Neural cell (in vitro differentiated cells): ENCODE measurements at regions not wholly inside any gene's neighbourhood (a gene's known extent, or its start where the extent isn't known, plus 50 kb on each side); places are given as distances from the start of the nearest gene placed in this dataset.

Experiments
- H2AFZ ChIP-seq: fragments of 200-600, 300-800 bp; sonication (generic), shearing (Covaris generic); 2 replicates; pipeline ENCODE4 v1.6.0; 2014; ENCODE audit warnings: low read depth, mild to moderate bottlenecking, antibody characterized with exemption, low read length, moderate library complexity
- H3F3A ChIP-seq: fragments of 200-600 bp; shearing (Covaris generic); 2 replicates; pipeline ENCODE4 v1.6.1; 2016; ENCODE audit warnings: mild to moderate bottlenecking, moderate library complexity, mixed read lengths, antibody characterized with exemption, low read length; ENCODE audit not compliant: insufficient read depth, poor library complexity, severe bottlenecking
- H3K27ac ChIP-seq: fragments of 200-600, 300-800 bp; sonication (generic), shearing (Covaris generic); 2 replicates; pipeline ENCODE4 v1.5.1; 2014; ENCODE audit warnings: mild to moderate bottlenecking, low read length, moderate library complexity
- H3K27me3 ChIP-seq: fragments of 300-800, 200-600 bp; sonication (generic), shearing (Covaris generic); 2 replicates; pipeline ENCODE4 v1.6.0; 2014; ENCODE audit warnings: mild to moderate bottlenecking, low read depth, low read length, moderate library complexity; ENCODE audit not compliant: insufficient read depth
- H3K36me3 ChIP-seq: fragments of 300-800, 200-600 bp; sonication (generic), shearing (Covaris generic); 2 replicates; pipeline ENCODE4 v1.5.1; 2014; ENCODE audit warnings: mild to moderate bottlenecking, antibody characterized with exemption, low read length, moderate library complexity; ENCODE audit not compliant: insufficient read depth
- H3K4me2 ChIP-seq: fragments of 300-800, 200-600 bp; sonication (generic), shearing (Covaris generic); 2 replicates; pipeline ENCODE4 v1.6.0; 2014; ENCODE audit warnings: mild to moderate bottlenecking, low read length
- H3K4me3 ChIP-seq: fragments of 300-800, 200-600 bp; sonication (generic), shearing (Covaris generic); 2 replicates; pipeline ENCODE4 v1.5.1; 2014; ENCODE audit warnings: mild to moderate bottlenecking, low read length, moderate library complexity
- H3K79me2 ChIP-seq: fragments of 200-600 bp; shearing (Covaris generic); replicated peaks from 2 replicates; pipeline ENCODE4 v1.6.0; 2014; ENCODE audit warnings: mild to moderate bottlenecking, low read length, moderate library complexity; ENCODE audit not compliant: insufficient read depth
- H3K9ac ChIP-seq: fragments of 300-800, 200-600 bp; sonication (generic), shearing (Covaris generic); 2 replicates; pipeline ENCODE4 v1.6.1; 2016; ENCODE audit warnings: mild to moderate bottlenecking, low read length, mixed read lengths
- H3K9me2 ChIP-seq: fragments of 200-600 bp; shearing (Covaris generic); 2 replicates; pipeline ENCODE4 v1.6.1; 2016; ENCODE audit warnings: mild to moderate bottlenecking, low read length, mixed read lengths; ENCODE audit not compliant: insufficient read depth
- H3K9me3 ChIP-seq: fragments of 200-600, 300-800 bp; sonication (generic), shearing (Covaris generic); 2 replicates; pipeline ENCODE4 v1.6.1; 2016; ENCODE audit warnings: mild to moderate bottlenecking, mixed run types, low read length, moderate library complexity, mixed read lengths
- H4K20me1 ChIP-seq: fragments of 200-600 bp; shearing (Covaris generic); 2 replicates; pipeline ENCODE4 v1.6.1; 2016; ENCODE audit warnings: mild to moderate bottlenecking, mixed run types; ENCODE audit not compliant: insufficient read depth
- CTCF ChIP-seq: fragments of 450-650 bp; IDR thresholded peaks from 2 replicates; pipeline ENCODE4 v1.5.1; 2014; ENCODE audit warnings: antibody characterized with exemption, mild to moderate bottlenecking, moderate library complexity; ENCODE audit not compliant: poor library complexity, severe bottlenecking
- EP300 ChIP-seq: fragments of 450-650 bp; conservative IDR thresholded peaks from 2 replicates; pipeline ENCODE4 v1.6.1; 2014; ENCODE audit warnings: antibody characterized with exemption, mild to moderate bottlenecking, moderate library complexity; ENCODE audit not compliant: poor library complexity, severe bottlenecking
- EZH2 ChIP-seq: fragments of 200-600, 300-800 bp; shearing (Covaris generic), sonication (generic); IDR thresholded peaks from 2 replicates; pipeline ENCODE4 v1.6.1; 2014; ENCODE audit warnings: antibody characterized with exemption, low read length, borderline replicate concordance, mild to moderate bottlenecking; ENCODE audit not compliant: insufficient read depth, poor library complexity, severe bottlenecking
- MXI1 ChIP-seq: fragments of 450-650 bp; conservative IDR thresholded peaks from 2 replicates; pipeline ENCODE4 v1.6.1; 2014; ENCODE audit warnings: antibody characterized with exemption, mild to moderate bottlenecking; ENCODE audit not compliant: poor library complexity, severe bottlenecking
- POLR2AphosphoS5 ChIP-seq: IDR thresholded peaks from 2 replicates; pipeline ENCODE4 v1.6.1; 2012
- RAD21 ChIP-seq: fragments of 450-650 bp; conservative IDR thresholded peaks from 2 replicates; pipeline ENCODE4 v1.6.1; 2014; ENCODE audit warnings: antibody characterized with exemption, mild to moderate bottlenecking, moderate library complexity
- REST ChIP-seq: IDR thresholded peaks from 2 replicates; pipeline ENCODE4 v1.6.1; 2012; ENCODE audit warnings: borderline replicate concordance
- SMC3 ChIP-seq: fragments of 450-650 bp; conservative IDR thresholded peaks from 2 replicates; pipeline ENCODE4 v1.6.1; 2014; ENCODE audit warnings: antibody characterized with exemption, mild to moderate bottlenecking, moderate library complexity; ENCODE audit not compliant: poor library complexity
- TAF1 ChIP-seq: IDR thresholded peaks from 2 replicates; pipeline ENCODE4 v1.6.1; 2012; ENCODE audit warnings: low read depth

- Histone ChIP-seq H3K9me2 (no peaks in the 10 kb centered on the region), H2AFZ (no peak overlapping the region), H3F3A (no peaks in the 10 kb centered on the region), H3K9me3 (no peaks in the 10 kb centered on the region), H3K36me3 (no peaks in the 10 kb centered on the region), H3K27me3 (no peaks in the 10 kb centered on the region), H3K27ac (no peak overlapping the region), H3K4me2 (no peak overlapping the region), H3K4me3 (no peak overlapping the region), H3K9ac (no peak overlapping the region), H3K79me2 (no peaks in the 10 kb centered on the region), H4K20me1 (no peaks in the 10 kb centered on the region)
- TF ChIP-seq MXI1 (no peak), REST (no peak), CTCF (no peak), POLR2AphosphoS5 (no peak), TAF1 (no peak), EZH2 (no peak), RAD21 (no peak), SMC3 (no peak), EP300 (no peak)
These were observed 169.1 kb downstream of the CSNK1G3 start for GRCh38 chr5:123681061-123681460.

- H3F3A ChIP-seq = no peaks in the 10 kb centered on the region
- H3K4me2 ChIP-seq = no peak overlapping the region
- no peak for TF ChIP-seq TAF1
- no peak for TF ChIP-seq CTCF
- no peak for TF ChIP-seq SMC3
- no peak for TF ChIP-seq EZH2
- TF ChIP-seq EP300 = no peak
- no peak for TF ChIP-seq REST
- TF ChIP-seq POLR2AphosphoS5 = no peak
- no peak for TF ChIP-seq MXI1
- TF ChIP-seq RAD21 = no peak
- H3K9ac ChIP-seq = no peak overlapping the region
- no peaks in the 10 kb centered on the region for H3K27me3 ChIP-seq
- no peaks in the 10 kb centered on the region for H3K36me3 ChIP-seq
- H3K27ac ChIP-seq = no peak overlapping the region
- H3K4me3 ChIP-seq = no peak overlapping the region
- H3K79me2 ChIP-seq = no peaks in the 10 kb centered on the region
- H3K9me2 ChIP-seq = no peaks in the 10 kb centered on the region
- no peaks in the 10 kb centered on the region for H3K9me3 ChIP-seq
- no peak overlapping the region for H2AFZ ChIP-seq
- no peaks in the 10 kb centered on the region for H4K20me1 ChIP-seq
These were observed 161.1 kb downstream of the CSNK1G3 start for GRCh38 chr5:123673107-123673506.
